ENCODE measurements at regions not wholly inside any gene's neighbourhood (a gene's known extent, or its start where the extent isn't known, plus 50 kb on each side); places are given as distances from the start of the nearest gene placed in this dataset.
"Not testable (repeated sequence)": the region's sequence is repeated elsewhere in the genome, so short reads cannot be mapped to it uniquely, and the experiment has no call there.

- TF ChIP-seq CTCF (conservative IDR thresholded peaks at IDR 0.05; ENCODE audit: low read depth, low read length); EZH2 (IDR thresholded peaks at IDR 0.05; ENCODE audit: borderline replicate concordance, low read depth, low read length, poor library complexity, severe bottlenecking): not testable (repeated sequence)
These were observed 792.6 kb upstream of the EPHA5 start for GRCh38 chr4:66462890-66463289.
